ENCODE measurements at regions not wholly inside any gene's neighbourhood (a gene's known extent, or its start where the extent isn't known, plus 50 kb on each side); places are given as distances from the start of the nearest gene placed in this dataset.

DNA sequence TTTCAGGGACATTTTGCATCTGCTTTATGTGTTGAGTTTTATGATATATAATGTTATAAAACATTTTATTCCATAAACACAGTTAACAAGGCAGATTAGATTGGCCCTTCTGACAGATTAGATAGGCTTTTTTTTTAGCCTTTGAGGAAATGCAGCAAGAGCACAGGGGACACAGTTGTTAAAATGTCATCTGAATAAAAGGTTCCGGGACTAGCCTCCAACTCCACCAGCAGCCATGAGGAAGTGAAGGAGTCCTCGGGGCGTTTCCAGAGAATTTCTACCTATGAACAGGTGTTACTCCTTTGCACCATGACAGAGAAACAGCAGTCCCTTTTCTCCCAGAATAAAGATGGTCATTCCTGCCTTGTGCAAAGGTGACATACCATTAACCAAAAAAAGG lies 167.8 kb upstream of the KBTBD8 start:
- Histone ChIP-seq H2AFZ (no peak overlapping the region), H3K27me3 (ENCODE audit: insufficient read depth, low read depth) (no peaks in the 10 kb centered on the region), H3K27ac (no peak overlapping the region), H3K4me2 (no peak overlapping the region), H3K4me3 (no peak overlapping the region), H3K9me2 (ENCODE audit: insufficient read depth) (no peaks in the 10 kb centered on the region), H3K4me1 (replicated peaks; ENCODE audit: insufficient read depth) (no peaks in the 10 kb centered on the region), H4K20me1 (ENCODE audit: insufficient read depth) (no peaks in the 10 kb centered on the region), H3K79me2 (ENCODE audit: low read depth) (no peaks in the 10 kb centered on the region), H3K36me3 (ENCODE audit: low read depth) (no peaks in the 10 kb centered on the region), H3K9me3 (ENCODE audit: insufficient read depth, low read depth) (no peaks in the 10 kb centered on the region), H3F3A (ENCODE audit: insufficient read depth, low read depth) (no peaks in the 10 kb centered on the region)
- POLR2A ChIA-PET (ENCODE audit: unreplicated experiment) = no interaction called here
- no peak for TF ChIP-seq EZH2 (IDR thresholded peaks at IDR 0.05; ENCODE audit: low read depth)
- TF ChIP-seq, protein P1, sequence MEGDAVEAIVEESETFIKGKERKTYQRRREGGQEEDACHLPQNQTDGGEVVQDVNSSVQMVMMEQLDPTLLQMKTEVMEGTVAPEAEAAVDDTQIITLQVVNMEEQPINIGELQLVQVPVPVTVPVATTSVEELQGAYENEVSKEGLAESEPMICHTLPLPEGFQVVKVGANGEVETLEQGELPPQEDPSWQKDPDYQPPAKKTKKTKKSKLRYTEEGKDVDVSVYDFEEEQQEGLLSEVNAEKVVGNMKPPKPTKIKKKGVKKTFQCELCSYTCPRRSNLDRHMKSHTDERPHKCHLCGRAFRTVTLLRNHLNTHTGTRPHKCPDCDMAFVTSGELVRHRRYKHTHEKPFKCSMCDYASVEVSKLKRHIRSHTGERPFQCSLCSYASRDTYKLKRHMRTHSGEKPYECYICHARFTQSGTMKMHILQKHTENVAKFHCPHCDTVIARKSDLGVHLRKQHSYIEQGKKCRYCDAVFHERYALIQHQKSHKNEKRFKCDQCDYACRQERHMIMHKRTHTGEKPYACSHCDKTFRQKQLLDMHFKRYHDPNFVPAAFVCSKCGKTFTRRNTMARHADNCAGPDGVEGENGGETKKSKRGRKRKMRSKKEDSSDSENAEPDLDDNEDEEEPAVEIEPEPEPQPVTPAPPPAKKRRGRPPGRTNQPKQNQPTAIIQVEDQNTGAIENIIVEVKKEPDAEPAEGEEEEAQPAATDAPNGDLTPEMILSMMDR (conservative IDR thresholded peaks at IDR 0.05) = no peak
- intact Hi-C loops (cut with micrococcal nuclease; ENCODE audit: unreplicated experiment) = no loop called here
- CTCF ChIA-PET = no interaction called here
- DNase-seq = no peak
- no TSS peak for BruUV-seq (replicated peaks)

DNA sequence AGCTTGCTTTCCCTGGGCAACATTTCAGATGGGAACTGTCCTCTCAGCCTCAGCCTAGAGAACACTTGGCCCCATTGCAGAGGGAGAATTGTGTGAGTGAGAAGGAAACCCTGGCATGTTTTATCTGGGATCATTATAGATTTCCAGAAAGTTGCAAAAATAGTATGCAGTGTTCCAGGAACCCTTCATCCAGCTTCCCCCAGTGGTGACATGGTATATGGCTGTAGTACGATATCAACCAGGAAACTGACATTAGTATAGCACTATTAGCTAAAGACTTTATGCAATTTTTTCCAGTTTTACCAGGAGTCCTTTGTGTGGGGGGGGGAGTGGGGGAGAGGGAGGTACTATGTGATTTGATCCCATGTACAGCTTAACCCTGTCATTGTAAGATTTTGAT lies 166.2 kb upstream of the KBTBD8 start:
- H3F3A ChIP-seq (ENCODE audit: insufficient read depth, low read depth) = no peaks in the 10 kb centered on the region
- no peak overlapping the region for H2AFZ ChIP-seq
- BruUV-seq (replicated peaks) = no TSS peak
- no peak overlapping the region for H3K4me3 ChIP-seq
- DNase-seq = no peak
- POLR2A ChIA-PET (ENCODE audit: unreplicated experiment) = no interaction called here
- 0 out of 2 replicates have a peak, but pooled peaks cover 5% of the 10 kb centered on the region for H3K27me3 ChIP-seq (ENCODE audit: insufficient read depth, low read depth)
- no peaks in the 10 kb centered on the region for H3K9me3 ChIP-seq (ENCODE audit: insufficient read depth, low read depth)
- no peaks in the 10 kb centered on the region for H3K36me3 ChIP-seq (ENCODE audit: low read depth)
- H3K4me1 ChIP-seq (replicated peaks; ENCODE audit: insufficient read depth) = no peaks in the 10 kb centered on the region
- no peaks in the 10 kb centered on the region for H4K20me1 ChIP-seq (ENCODE audit: insufficient read depth)
- intact Hi-C loops (cut with micrococcal nuclease; ENCODE audit: unreplicated experiment) = no loop called here
- CTCF ChIA-PET = no interaction called here
- no peaks in the 10 kb centered on the region for H3K79me2 ChIP-seq (ENCODE audit: low read depth)
- no peak overlapping the region for H3K27ac ChIP-seq
- no peaks in the 10 kb centered on the region for H3K9me2 ChIP-seq (ENCODE audit: insufficient read depth)
- TF ChIP-seq, protein P1 (conservative IDR thresholded peaks at IDR 0.05) = no peak
- TF ChIP-seq EZH2 (IDR thresholded peaks at IDR 0.05; ENCODE audit: low read depth) = no peak
- H3K4me2 ChIP-seq = no peak overlapping the region

DNA sequence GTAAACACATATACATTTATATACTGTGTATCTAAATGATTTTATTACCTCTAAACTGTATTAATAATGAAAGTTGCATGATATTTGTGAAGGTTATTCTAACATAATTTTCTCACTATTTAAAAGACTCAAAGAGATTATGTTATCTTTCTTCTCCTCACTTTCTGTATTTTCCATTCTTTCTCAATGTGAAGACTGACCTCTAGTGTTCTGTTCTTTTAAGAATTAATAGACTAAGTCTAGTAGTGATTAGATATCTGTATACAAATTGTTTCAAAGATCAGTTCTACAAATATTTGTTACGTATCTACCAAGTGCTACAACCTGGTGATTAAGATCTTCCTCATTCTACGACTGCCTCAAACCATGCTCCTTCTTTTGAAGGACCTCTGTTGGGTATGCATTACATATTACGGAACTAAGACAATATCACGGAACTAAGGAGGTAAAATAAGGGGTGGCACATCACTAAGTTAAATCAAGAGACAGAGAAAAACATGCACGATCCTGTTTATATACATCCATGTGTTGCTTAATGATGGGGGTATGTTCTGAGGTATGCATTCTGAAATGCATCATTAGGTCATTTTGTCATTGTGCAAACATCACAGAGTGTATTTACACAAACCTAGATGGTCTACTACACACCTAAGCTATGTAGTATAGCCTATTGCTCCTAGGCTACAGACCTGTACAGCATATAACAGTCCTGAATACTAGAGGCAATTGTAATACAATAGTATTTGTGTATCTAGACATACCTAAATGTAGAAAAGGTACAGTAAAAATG lies 161.5 kb upstream of the KBTBD8 start:
- ChIA-PET POLR2A (ENCODE audit: unreplicated experiment) (no interaction called here), CTCF (no interaction called here)
- H3K36me3 ChIP-seq (ENCODE audit: low read depth) = no peaks in the 10 kb centered on the region

More for the DNA sequence above, 161.5 kb upstream of the KBTBD8 start:
- Histone ChIP-seq H3K4me1 (replicated peaks; ENCODE audit: insufficient read depth) (no peaks in the 10 kb centered on the region), H2AFZ (no peak overlapping the region), H3K79me2 (ENCODE audit: low read depth) (no peaks in the 10 kb centered on the region), H3K4me2 (no peak overlapping the region), H3K4me3 (no peak overlapping the region), H3F3A (ENCODE audit: insufficient read depth, low read depth) (no peaks in the 10 kb centered on the region), H3K27ac (no peak overlapping the region), H4K20me1 (ENCODE audit: insufficient read depth) (no peaks in the 10 kb centered on the region), H3K9me3 (ENCODE audit: insufficient read depth, low read depth) (no peaks in the 10 kb centered on the region), H3K27me3 (ENCODE audit: insufficient read depth, low read depth) (peaks cover 12% of the 10 kb centered on the region; the same call in 1 of the 2 replicates), H3K9me2 (ENCODE audit: insufficient read depth) (no peaks in the 10 kb centered on the region)
- intact Hi-C loops (cut with micrococcal nuclease; ENCODE audit: unreplicated experiment) = no loop called here
- BruUV-seq (replicated peaks) = no TSS peak
- DNase-seq = no peak
- TF ChIP-seq EZH2 (IDR thresholded peaks at IDR 0.05; ENCODE audit: low read depth) = no peak
- TF ChIP-seq, protein P1 (conservative IDR thresholded peaks at IDR 0.05) = peak; percentile 49
